Right renal pelvis (tissue), 4 donors: ENCODE measurements at regions not wholly inside any gene's neighbourhood (a gene's known extent, or its start where the extent isn't known, plus 50 kb on each side); places are given as distances from the start of the nearest gene placed in this dataset.
"Not testable (repeated sequence)": the region's sequence is repeated elsewhere in the genome, so short reads cannot be mapped to it uniquely, and the experiment has no call there.

Source experiments
- DNase-seq, 4 donors: peaks; one replicate each; pipeline ENCODE4 v3.0.0-alpha.2; 2013; ENCODE audit warnings: low read depth in 4 of 4, low spot score in 3 of 4, missing footprints in 1 of 4

- no peak for DNase-seq
Measured at GRCh38 chr9:24351973-24352372, 193.7 kb downstream of the IZUMO3 start.

DNA sequence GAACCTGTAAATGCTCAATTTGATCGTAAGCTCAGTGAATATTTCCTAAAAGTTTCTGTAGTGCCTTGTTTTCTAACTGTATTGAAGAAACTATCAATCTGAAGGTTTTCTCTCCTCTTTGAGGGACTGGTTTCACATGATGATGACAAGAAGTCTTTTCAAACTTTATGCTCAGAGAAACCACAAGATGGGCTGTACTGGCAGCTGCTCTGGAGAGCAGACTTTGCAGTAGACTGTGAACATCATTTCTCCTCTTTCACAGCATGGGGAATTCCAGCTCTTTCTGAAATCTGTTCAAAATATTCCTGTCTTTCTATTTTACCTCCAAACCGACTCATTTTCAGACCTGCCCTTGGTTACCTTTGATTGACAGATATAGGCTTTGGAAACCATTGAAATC, 194.4 kb downstream of the IZUMO3 start:
- no peak for DNase-seq

DNA sequence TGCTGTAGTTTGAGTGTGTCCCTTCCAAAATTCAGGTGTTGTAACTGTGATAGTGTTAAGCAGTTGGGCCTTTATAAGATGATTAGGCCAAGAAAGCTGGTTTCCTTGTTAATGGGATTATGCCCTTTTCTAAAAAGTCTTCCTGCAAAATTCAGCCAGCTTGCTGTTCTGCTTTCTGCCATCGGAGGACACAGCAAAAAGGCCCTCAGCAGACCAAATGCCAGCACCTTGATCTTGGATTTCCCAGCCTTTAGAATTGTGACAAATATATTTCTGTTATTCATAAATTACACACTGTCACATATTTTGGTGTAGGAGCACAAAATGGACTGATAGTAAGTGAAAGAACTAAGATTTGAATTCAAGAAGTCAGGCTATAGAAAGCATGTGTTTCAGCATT, 203.2 kb downstream of the IZUMO3 start:
- no peak for DNase-seq

DNA sequence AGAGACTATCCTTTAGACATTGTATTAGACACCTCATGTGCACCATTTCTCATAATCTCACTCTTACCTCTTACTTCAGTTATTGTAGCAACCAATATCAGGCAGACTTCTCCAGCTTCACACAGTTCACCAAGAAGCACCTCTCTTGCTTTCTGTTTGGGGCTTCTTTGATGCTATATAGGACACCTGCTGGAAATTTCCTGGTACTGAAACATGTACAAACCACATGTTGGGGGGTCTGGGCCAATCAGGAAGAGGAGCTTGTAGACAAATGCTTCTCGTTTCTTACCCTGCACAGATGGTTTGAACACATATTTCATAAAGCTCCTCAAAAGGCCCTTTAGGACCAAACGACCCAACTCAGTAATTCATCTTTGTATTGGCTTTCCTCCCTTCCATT, 212.1 kb downstream of the IZUMO3 start:
- no peak for DNase-seq

GRCh38 chr9:24298912-24299311, 246.8 kb downstream of the IZUMO3 start:
- no peak for DNase-seq

DNA sequence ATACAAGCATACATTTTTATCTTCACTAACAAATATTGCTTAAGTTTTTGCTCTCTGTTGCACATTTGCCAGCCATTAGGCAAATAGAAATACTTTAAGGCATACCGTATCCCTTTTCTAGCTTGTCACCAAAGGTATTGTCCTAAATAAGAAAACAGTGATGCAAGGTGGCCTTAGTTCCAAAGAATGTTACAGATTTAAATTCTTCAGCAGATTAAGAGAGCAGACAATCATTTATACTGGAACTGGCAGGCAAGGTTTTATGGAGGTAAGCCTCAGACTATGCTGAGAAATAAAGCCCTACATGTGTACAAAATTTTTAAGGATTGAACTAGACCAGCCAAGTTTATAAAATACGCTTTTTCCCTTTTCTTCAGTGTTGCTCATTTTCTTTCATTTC, 247.8 kb downstream of the IZUMO3 start:
- DNase-seq, result no peak

GRCh38 chr9:24296124-24296523, 249.6 kb downstream of the IZUMO3 start:
- no peak for DNase-seq

GRCh38 chr9:24293386-24293785, 252.3 kb downstream of the IZUMO3 start:
- DNase-seq, result no peak

- no peak for DNase-seq
Measured at GRCh38 chr9:24286761-24287160, 258.9 kb downstream of the IZUMO3 start.

DNA sequence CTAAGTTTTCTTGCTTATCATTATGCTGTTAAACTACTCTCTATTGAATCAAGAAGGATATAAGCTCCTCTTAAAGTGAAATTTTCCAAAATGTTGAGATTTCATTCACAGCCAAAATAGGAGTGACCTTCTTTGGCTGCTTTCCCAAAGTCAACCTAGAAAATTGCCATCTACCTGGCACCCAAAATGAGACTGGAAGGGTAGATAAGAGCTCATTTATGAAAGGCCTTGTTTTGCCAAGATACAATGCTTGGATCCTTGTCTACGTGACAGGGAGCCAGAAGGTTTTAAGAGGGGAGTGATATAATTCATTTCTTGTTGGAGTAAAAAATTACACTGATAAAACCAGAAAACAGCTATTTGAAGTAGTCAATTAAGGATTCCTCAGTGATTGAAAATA, 287.1 kb downstream of the IZUMO3 start:
- DNase-seq, result no peak

GRCh38 chr9:24257726-24258125, 288.0 kb downstream of the IZUMO3 start:
- no peak for DNase-seq

- no peak for DNase-seq
Measured at GRCh38 chr9:24245988-24246387, 299.7 kb downstream of the IZUMO3 start.

DNA sequence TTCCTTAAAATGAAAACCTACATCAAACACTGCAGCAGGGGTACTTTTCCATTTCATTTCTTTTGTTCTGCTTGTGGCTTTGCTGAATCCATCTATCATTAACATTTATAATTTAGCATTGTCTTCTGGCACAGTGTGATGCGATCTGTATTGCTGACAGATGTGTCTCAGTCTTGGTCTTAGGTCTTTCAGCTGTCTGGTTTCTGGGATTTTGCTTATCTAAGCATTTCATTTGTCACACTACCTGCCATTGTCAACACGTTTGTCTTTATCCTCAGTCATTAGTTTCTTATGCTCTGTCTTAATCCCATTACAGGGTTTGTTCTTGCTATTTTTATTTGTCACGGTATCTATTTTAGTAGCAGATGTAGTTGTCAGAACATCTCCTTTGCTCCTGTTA, 303.1 kb downstream of the IZUMO3 start:
- DNase-seq, result no peak

DNA sequence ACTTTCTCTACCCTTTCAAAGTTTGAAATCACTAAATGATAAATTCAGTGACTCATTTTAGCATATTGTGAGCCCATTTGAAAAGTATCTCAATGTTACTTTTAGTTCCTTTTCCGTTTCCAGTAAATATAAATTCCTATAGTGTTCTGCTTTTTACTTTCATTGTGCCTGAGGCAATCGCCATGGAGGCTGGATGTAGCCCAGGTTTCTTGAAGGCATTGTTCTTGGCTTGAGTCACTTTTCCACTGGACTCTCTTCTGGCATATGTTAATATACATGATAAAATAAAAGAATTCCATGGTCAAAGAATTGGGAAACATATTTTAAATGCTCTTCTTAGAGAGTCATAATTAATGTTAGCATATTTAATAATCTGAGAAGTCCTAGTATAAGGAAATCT, 327.0 kb downstream of the IZUMO3 start:
- DNase-seq, result no peak

GRCh38 chr9:24210641-24211040, 335.1 kb downstream of the IZUMO3 start:
- DNase-seq, result no peak

DNA sequence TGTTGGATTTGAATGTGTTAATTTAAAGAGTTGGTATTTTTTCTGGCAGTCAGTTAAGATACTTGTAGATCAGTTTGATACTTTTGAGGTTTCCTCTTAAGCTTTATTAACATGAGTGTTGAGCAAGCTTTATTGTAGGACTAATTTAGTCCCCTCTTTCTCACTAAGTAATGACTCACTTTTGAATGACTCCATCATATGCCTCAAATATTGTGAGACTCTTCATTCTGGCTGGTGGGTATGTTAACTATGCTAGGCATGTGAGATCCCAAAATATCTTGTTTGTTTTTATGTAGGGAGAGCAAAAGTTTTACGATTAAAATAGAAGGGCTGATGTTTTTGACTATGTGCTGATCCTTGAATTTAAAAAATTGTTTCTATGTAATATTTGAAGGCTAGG, 355.7 kb downstream of the IZUMO3 start:
- no peak for DNase-seq

DNA sequence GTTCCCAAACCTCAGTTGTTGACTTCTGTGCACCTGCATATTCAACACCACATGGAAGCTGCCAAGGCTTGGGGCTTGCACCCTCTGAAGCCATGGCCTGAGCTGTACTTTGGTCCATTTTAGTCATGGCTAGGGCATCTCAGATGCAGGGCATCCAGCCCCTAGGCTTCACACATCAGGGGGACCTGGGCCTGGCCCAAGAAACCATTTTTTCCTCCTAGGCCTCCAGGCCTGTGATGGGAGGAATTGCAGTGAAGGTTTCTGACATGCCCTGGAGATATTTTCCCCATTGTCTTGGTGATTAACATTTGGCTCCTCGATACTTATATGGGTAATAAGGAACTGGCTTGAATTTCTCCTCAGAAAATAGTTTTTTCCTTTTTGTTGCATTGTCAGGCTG, 354.5 kb upstream of the ELAVL2 start:
- DNase-seq, result not testable (repeated sequence)

GRCh38 chr9:24144796-24145195, 318.8 kb upstream of the ELAVL2 start:
- no peak for DNase-seq

DNA sequence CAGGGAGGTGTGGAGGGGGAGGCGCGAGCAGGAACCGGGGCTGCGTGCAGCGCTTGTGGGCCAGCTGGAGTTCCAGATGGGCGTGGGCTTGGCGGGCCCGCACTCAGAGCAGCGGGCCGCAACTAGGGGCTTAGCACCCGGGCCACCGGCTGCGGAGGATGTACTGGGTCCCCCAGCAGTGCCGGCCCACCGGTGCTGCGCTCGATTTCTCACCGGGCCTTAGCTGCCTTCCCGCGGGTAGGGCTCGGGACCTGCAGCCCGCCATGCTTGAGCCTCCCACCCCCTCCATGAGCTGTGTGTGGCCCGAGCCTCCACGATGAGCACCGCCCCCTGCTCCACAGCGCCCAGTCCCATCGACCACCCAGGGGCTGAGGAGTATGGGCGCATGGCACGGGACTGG, 309.0 kb upstream of the ELAVL2 start:
- not testable (repeated sequence) for DNase-seq

GRCh38 chr9:24132244-24132643, 306.2 kb upstream of the ELAVL2 start:
- no peak for DNase-seq

DNA sequence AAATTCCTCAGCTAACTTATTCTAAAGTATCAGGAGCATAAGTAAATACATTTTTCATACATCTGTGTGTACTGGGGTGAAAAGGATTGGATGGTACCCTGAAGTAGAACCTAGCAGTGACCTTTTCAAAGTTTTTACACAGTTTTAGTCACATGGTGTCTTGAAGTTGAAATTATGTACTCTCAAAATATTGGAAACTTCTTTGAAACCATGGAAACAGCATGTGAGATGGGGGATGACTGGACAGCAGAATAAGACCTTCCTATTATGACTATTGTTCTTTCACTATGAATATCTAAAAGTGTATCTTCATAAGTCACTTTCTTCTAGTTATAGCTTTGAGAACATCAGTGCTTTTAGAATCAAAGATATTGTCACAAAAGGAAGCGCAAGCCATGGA, 301.5 kb upstream of the ELAVL2 start:
- DNase-seq, result no peak

DNA sequence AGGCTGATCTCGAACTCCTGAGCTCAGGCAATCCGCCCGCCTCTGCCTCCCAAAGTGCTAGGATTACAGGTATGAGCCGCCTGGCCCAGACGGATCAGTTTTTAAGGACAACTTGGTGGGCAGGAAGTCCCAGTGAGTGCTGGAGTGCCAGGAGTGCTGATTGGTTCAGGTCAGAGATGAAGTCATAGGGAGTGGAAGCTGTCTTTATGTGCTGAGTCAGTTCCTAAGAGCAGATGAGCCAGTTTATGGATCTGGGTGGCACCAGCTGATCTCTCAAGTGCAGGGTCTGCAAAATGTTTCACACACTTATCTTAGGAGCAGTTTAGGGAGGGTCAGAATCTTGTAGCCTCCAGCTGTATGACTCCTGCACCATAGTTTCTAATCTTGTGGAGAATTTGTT, 292.1 kb upstream of the ELAVL2 start:
- DNase-seq, result no peak

GRCh38 chr9:24096756-24097155, 270.7 kb upstream of the ELAVL2 start:
- no peak for DNase-seq

DNA sequence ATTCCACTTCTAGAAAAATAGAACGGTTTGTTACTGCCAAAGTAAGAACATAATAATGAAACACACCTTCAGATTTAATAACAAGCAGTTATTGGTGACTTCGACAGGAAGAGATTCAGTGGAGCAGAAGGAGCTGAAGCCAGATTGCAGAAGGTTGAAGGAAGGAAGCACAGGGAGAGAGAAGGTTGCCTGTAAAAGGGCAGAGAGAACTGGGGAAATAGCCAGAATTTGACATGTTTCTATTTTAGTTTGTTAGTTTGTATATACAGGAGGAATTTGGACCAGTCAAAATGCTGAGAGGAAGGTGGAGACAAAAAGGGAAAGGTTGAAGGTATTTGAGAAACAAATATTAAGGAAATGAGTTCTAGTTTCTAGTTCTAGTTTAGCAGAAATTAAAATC, 269.2 kb upstream of the ELAVL2 start:
- no peak for DNase-seq
